ENCODE measurements at regions not wholly inside any gene's neighbourhood (a gene's known extent, or its start where the extent isn't known, plus 50 kb on each side); places are given as distances from the start of the nearest gene placed in this dataset.
A peak's percentile ranks its signal among the peaks of the same experiment; 100 is the strongest.

DNA sequence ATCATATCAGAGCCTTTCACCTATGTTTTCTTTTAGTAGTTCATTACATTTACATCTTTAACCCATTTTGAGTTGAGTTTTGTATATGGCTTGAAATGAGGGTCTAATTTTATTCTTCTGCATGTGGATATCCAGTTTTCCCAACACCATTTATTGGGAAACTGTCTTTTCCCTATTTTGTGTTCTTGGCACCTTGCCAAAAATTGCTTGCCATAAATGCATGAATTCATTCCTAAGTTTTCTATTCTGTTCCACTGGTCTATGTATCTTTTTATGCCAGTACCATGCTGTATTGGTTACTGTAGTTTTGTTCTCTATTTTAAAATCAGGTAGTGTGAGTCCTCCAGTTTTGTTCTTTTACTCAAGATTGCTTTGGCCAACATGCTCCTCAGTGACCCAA is 144.0 kb upstream of the OBI1 start:
- H3K36me3 Mint-ChIP-seq, result no peaks in the 10 kb centered on the region
- no peak overlapping the region for H3K27ac Mint-ChIP-seq
- H3K4me3 Mint-ChIP-seq, result no peak overlapping the region
- DNase-seq, result no peak
- no peaks in the 10 kb centered on the region for H3K4me1 Mint-ChIP-seq
- H3K9me3 Mint-ChIP-seq, result peaks cover 0 to 4% (median 0%) of the 10 kb centered on the region in 7 donors
- no peak for ATAC-seq (ENCODE audit: low read depth in 2 of 2)
- H3K27me3 Mint-ChIP-seq, result peaks cover 4 to 12% (median 9%) of the 10 kb centered on the region in 3 donors

DNA sequence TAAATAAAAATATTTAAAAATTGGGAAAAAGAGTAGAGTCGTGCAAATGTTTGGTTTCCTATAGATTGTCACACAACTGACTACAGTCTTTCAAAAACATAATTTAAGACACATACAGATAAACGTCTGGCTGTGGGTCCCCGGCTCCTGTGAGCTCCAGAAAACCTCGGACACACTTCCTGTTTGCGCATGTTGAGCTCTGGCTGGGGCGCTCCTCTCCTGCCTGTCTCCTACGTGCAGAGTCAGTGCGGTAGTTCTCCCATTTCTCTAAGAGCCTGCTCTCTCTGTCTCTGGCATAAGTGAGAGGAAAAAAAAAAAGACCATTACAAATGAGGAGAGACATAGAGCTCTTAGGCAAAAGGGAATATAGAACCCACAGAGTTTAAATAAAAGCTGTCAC is 128.2 kb upstream of the OBI1 start:
- Mint-ChIP-seq H3K27ac (peak overlapping the region in 1 of 6 donors; percentile 86), H3K36me3 (no peaks in the 10 kb centered on the region), H3K9me3 (no peaks in the 10 kb centered on the region), H3K4me1 (peaks cover 0 to 2% (median 0%) of the 10 kb centered on the region in 3 donors), H3K27me3 (peaks cover 0 to 14% (median 9%) of the 10 kb centered on the region in 3 donors), H3K4me3 (no peak overlapping the region)
- DNase-seq, result no peak
- ATAC-seq (ENCODE audit: low read depth in 2 of 2), result no peak

DNA sequence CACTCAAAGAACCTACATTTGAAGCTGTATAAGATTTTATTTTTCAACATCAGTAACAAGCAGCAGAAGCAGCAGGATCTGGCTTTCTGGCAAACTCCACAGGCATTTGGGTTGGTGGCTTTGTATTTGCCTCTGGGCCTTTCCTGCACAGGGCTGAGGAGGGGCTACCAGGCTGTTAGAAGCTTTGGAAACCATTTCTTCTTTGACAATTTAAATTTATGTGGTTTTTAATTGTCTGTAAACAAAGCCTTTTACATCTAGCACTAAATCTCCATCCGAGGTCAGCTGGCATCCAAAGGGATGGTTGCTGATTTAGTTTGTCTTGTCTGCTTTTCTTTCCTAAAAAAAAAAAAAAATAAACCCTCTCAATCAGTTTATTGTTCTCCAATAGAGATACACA is 127.5 kb upstream of the OBI1 start:
- no peak for ATAC-seq (ENCODE audit: low read depth in 2 of 2)
- Mint-ChIP-seq H3K27me3 (peaks cover 0 to 15% (median 9%) of the 10 kb centered on the region in 3 donors), H3K27ac (no peak overlapping the region), H3K4me3 (no peak overlapping the region), H3K9me3 (no peaks in the 10 kb centered on the region), H3K4me1 (peaks cover 0 to 2% (median 0%) of the 10 kb centered on the region in 3 donors), H3K36me3 (no peaks in the 10 kb centered on the region)
- DNase-seq, result no peak

- no peak overlapping the region for H3K4me3 Mint-ChIP-seq
- no peak for ATAC-seq (ENCODE audit: low read depth in 2 of 2)
- H3K27ac Mint-ChIP-seq, result no peak overlapping the region
- no peaks in the 10 kb centered on the region for H3K36me3 Mint-ChIP-seq
- H3K9me3 Mint-ChIP-seq, result no peaks in the 10 kb centered on the region
- H3K27me3 Mint-ChIP-seq, result peaks cover 0 to 21% (median 13%) of the 10 kb centered on the region in 3 donors
- no peak for DNase-seq
- peaks cover 0 to 2% (median 0%) of the 10 kb centered on the region in 3 donors for H3K4me1 Mint-ChIP-seq
These were observed 126.8 kb upstream of the OBI1 start for GRCh38 chr13:78785764-78786163.

DNA sequence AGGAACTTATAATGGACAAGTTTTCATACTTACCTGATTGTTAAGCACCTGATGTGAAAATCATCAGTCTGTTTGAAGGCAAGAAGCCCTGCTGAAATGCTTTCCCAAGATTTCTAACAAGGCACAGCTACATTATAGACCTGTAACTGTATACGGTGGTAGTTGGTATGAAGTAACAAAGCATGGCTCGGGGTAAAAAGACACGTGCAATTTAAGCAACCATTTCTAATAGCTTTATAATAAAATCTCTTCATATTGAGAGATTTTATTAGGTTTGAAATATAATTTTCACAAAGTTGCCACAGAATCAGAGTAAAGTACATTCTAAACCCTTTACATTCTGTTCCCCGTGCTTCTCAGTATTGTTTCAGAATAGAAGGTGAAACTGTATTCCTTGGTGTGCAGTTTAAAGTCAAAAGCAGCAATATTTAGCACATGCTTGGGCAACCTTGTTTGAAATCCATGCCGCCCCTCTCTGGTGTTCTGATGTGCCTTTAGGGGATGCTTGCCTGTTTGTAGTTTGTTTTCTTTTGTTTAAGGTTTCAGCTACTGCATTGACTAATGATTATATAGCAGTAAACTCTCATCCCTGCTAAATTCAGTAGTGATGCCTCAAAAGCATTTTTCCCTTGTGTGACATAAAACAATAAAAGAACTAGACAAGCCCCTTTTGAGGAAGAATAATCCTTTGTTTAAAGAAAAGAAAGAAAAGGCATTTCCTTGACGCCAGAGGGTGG is 125.2 kb upstream of the OBI1 start:
- H3K4me3 Mint-ChIP-seq, result no peak overlapping the region
- peaks cover 0 to 2% (median 0%) of the 10 kb centered on the region in 3 donors for H3K4me1 Mint-ChIP-seq
- ATAC-seq (ENCODE audit: low read depth in 2 of 2) (no peak), DNase-seq (no peak)
- H3K36me3 Mint-ChIP-seq, result no peaks in the 10 kb centered on the region
- no peak overlapping the region for H3K27ac Mint-ChIP-seq
- peaks cover 3 to 32% (median 20%) of the 10 kb centered on the region in 3 donors for H3K27me3 Mint-ChIP-seq
- H3K9me3 Mint-ChIP-seq, result peaks cover 0 to 2% (median 0%) of the 10 kb centered on the region in 7 donors

DNA sequence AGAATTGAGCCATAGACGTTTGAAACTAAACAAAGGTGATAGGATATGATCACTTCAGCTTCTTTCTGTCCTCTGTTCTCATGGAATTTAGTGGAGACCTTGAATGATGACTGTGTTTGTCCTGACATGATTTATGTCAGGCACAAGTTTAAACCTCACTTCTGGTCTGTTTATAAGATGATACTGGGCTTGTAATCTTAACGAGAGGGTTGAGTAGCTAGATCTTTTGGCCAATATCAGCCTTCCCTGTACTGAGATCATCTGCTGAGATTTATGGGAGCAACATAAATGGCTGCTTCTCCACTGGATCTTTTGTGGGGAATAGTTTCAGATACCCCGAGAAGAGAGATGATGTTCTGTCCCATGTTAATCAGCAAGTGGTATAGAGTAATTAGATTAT is 121.8 kb upstream of the OBI1 start:
- no peaks in the 10 kb centered on the region for H3K4me1 Mint-ChIP-seq
- peaks cover 9 to 19% (median 16%) of the 10 kb centered on the region in 3 donors for H3K27me3 Mint-ChIP-seq
- peak overlapping the region in 1 of 6 donors; percentile 10 for H3K27ac Mint-ChIP-seq
- no peaks in the 10 kb centered on the region for H3K36me3 Mint-ChIP-seq
- no peak overlapping the region for H3K4me3 Mint-ChIP-seq
- ATAC-seq (ENCODE audit: low read depth in 2 of 2) (no peak), DNase-seq (no peak)
- peaks cover 0 to 2% (median 0%) of the 10 kb centered on the region in 7 donors for H3K9me3 Mint-ChIP-seq

DNA sequence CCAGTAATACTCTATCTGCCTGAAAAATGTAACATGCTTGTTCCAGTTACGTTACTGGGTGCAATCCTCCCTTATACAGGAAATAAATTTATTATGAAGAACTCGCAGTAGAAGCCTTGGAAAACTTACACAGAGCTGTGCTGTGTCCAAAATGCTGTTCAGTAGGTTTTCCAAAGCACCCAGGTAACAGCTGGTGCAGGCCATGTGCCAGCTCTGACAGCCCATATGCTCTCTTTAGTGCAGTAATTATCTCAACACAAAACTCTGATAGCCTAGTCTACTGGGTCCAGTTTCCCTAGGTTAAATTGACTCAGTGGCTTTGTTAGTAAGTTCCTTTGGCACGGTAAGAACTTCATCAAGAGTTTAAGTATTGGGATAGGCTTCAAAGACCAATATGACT is 120.7 kb upstream of the OBI1 start:
- H3K9me3 Mint-ChIP-seq, result peaks cover 0 to 2% (median 0%) of the 10 kb centered on the region in 7 donors
- no peaks in the 10 kb centered on the region for H3K36me3 Mint-ChIP-seq
- peaks cover 9 to 19% (median 16%) of the 10 kb centered on the region in 3 donors for H3K27me3 Mint-ChIP-seq
- H3K4me3 Mint-ChIP-seq, result no peak overlapping the region
- ATAC-seq (ENCODE audit: low read depth in 2 of 2) (no peak), DNase-seq (no peak)
- no peaks in the 10 kb centered on the region for H3K4me1 Mint-ChIP-seq
- H3K27ac Mint-ChIP-seq, result no peak overlapping the region

GRCh38 chr13:78777976-78778375 is 119.0 kb upstream of the OBI1 start:
- ATAC-seq (ENCODE audit: low read depth in 2 of 2), result no peak
- H3K27me3 Mint-ChIP-seq, result peaks cover 9 to 19% (median 16%) of the 10 kb centered on the region in 3 donors
- no peak overlapping the region for H3K27ac Mint-ChIP-seq
- no peaks in the 10 kb centered on the region for H3K36me3 Mint-ChIP-seq
- no peak overlapping the region for H3K4me3 Mint-ChIP-seq
- no peak for DNase-seq
- H3K9me3 Mint-ChIP-seq, result peaks cover 0 to 2% (median 0%) of the 10 kb centered on the region in 7 donors
- H3K4me1 Mint-ChIP-seq, result no peaks in the 10 kb centered on the region

- Mint-ChIP-seq H3K27me3 (peaks cover 9 to 19% (median 16%) of the 10 kb centered on the region in 3 donors), H3K36me3 (no peaks in the 10 kb centered on the region), H3K4me1 (no peaks in the 10 kb centered on the region), H3K27ac (no peak overlapping the region), H3K4me3 (no peak overlapping the region), H3K9me3 (peaks cover 0 to 2% (median 0%) of the 10 kb centered on the region in 7 donors)
- DNase-seq (no peak), ATAC-seq (ENCODE audit: low read depth in 2 of 2) (no peak)
These were observed 118.4 kb upstream of the OBI1 start for GRCh38 chr13:78777396-78777795.

GRCh38 chr13:78772933-78773332 is 114.0 kb upstream of the OBI1 start:
- no peaks in the 10 kb centered on the region for H3K9me3 Mint-ChIP-seq
- no peak for DNase-seq
- no peaks in the 10 kb centered on the region for H3K36me3 Mint-ChIP-seq
- ATAC-seq (ENCODE audit: low read depth in 2 of 2), result no peak
- H3K27ac Mint-ChIP-seq, result no peak overlapping the region
- no peaks in the 10 kb centered on the region for H3K4me1 Mint-ChIP-seq
- H3K27me3 Mint-ChIP-seq, result peaks cover 0 to 6% (median 4%) of the 10 kb centered on the region in 3 donors
- H3K4me3 Mint-ChIP-seq, result no peak overlapping the region

GRCh38 chr13:78770601-78771000 is 111.6 kb upstream of the OBI1 start:
- Mint-ChIP-seq H3K4me1 (no peaks in the 10 kb centered on the region), H3K4me3 (no peak overlapping the region), H3K9me3 (no peaks in the 10 kb centered on the region), H3K36me3 (no peaks in the 10 kb centered on the region), H3K27ac (no peak overlapping the region), H3K27me3 (peaks cover 4 to 9% (median 7%) of the 10 kb centered on the region in 3 donors)
- ATAC-seq (ENCODE audit: low read depth in 2 of 2) (no peak), DNase-seq (no peak)

- no peak for DNase-seq
- no peak for ATAC-seq (ENCODE audit: low read depth in 2 of 2)
- Mint-ChIP-seq H3K4me1 (no peaks in the 10 kb centered on the region), H3K27me3 (peaks cover 4 to 17% (median 7%) of the 10 kb centered on the region in 3 donors), H3K9me3 (no peaks in the 10 kb centered on the region), H3K27ac (no peak overlapping the region), H3K4me3 (no peak overlapping the region), H3K36me3 (no peaks in the 10 kb centered on the region)
These were observed 110.0 kb upstream of the OBI1 start for GRCh38 chr13:78768950-78769349.

GRCh38 chr13:78764665-78765064 is 105.7 kb upstream of the OBI1 start:
- Mint-ChIP-seq H3K27me3 (peaks cover 4 to 12% (median 7%) of the 10 kb centered on the region in 3 donors), H3K9me3 (no peaks in the 10 kb centered on the region)
- no peak for ATAC-seq (ENCODE audit: low read depth in 2 of 2)

DNA sequence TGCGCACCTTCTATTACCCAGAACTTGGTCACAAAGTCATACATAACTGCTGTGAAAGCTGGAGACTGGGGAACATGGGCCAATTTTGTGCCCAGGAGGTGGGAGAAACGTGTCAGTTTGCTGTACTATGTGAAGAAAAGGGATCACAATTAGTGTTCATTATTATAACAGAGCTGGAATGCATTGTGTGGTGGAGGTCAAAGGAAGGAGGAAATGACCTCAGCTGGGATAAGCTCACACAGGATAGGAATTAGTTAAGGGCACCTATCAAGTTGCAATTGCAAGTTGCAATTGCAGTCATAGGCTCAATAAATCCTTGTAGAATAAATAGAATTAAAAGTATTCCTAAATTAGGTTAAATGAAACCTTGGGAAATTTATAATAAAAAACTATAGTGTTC is 103.9 kb upstream of the OBI1 start:
- Mint-ChIP-seq H3K4me1 (no peaks in the 10 kb centered on the region), H3K4me3 (no peak overlapping the region), H3K27me3 (peaks cover 0 to 12% (median 7%) of the 10 kb centered on the region in 3 donors), H3K27ac (peak overlapping the region in 1 of 6 donors; percentile 27), H3K36me3 (no peaks in the 10 kb centered on the region), H3K9me3 (no peaks in the 10 kb centered on the region)
- ATAC-seq (ENCODE audit: low read depth in 2 of 2) (no peak), DNase-seq (no peak)

More at GRCh38 chr13:78764665-78765064, 105.7 kb upstream of the OBI1 start:
- Mint-ChIP-seq H3K27ac (no peak overlapping the region), H3K36me3 (no peaks in the 10 kb centered on the region), H3K4me3 (no peak overlapping the region), H3K4me1 (no peaks in the 10 kb centered on the region)
- no peak for DNase-seq

Data from naive B cell (primary cell).